ENCODE measurements at regions not wholly inside any gene's neighbourhood (a gene's known extent, or its start where the extent isn't known, plus 50 kb on each side); places are given as distances from the start of the nearest gene placed in this dataset.

GRCh38 chr20:39453890-39454289 lies 491.7 kb downstream of the DHX35 start:
- TF ChIP-seq, protein P1, sequence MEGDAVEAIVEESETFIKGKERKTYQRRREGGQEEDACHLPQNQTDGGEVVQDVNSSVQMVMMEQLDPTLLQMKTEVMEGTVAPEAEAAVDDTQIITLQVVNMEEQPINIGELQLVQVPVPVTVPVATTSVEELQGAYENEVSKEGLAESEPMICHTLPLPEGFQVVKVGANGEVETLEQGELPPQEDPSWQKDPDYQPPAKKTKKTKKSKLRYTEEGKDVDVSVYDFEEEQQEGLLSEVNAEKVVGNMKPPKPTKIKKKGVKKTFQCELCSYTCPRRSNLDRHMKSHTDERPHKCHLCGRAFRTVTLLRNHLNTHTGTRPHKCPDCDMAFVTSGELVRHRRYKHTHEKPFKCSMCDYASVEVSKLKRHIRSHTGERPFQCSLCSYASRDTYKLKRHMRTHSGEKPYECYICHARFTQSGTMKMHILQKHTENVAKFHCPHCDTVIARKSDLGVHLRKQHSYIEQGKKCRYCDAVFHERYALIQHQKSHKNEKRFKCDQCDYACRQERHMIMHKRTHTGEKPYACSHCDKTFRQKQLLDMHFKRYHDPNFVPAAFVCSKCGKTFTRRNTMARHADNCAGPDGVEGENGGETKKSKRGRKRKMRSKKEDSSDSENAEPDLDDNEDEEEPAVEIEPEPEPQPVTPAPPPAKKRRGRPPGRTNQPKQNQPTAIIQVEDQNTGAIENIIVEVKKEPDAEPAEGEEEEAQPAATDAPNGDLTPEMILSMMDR (IDR thresholded peaks at IDR 0.05) = no peak
- no peak for TF ChIP-seq POLR2AphosphoS5 (IDR thresholded peaks at IDR 0.05)
- no peak for TF ChIP-seq POLR2A (IDR thresholded peaks at IDR 0.05)
